Activated B cell treated with CpG ODN at 0.5 μM for 24 hours (primary cell): ENCODE measurements at regions not wholly inside any gene's neighbourhood (a gene's known extent, or its start where the extent isn't known, plus 50 kb on each side); places are given as distances from the start of the nearest gene placed in this dataset.

Source experiments
- ATAC-seq: fragments of 200-7000 bp; cut with Tn5 transposase; one replicate; pipeline ENCODE4 v1.10.0; 2021; ENCODE audit warnings: low read depth, mild to moderate bottlenecking, moderate library complexity
- CTCF ChIA-PET: fragments of 350-600 bp; sonication (Branson Sonifier 250); formaldehyde crosslinking; loops from one replicate; lab custom pipeline; 2021; ENCODE audit warnings: antibody characterized with exemption; lab: Charles Lee
- POLR2A ChIA-PET: fragments of 350-600 bp; sonication (Branson Sonifier 250); formaldehyde crosslinking; loops from one replicate; lab custom pipeline; 2021; ENCODE audit warnings: antibody characterized with exemption; lab: Charles Lee
- DNase-seq: peaks from one replicate; pipeline ENCODE4 v3.0.0; 2022
- H3K27ac Mint-ChIP-seq: one replicate; pipeline ENCODE4 v1.8.0; 2020; ENCODE audit warnings: mixed read lengths
- H3K27me3 Mint-ChIP-seq: one replicate; pipeline ENCODE4 v1.8.0; 2021; ENCODE audit warnings: mixed read lengths
- H3K36me3 Mint-ChIP-seq: one replicate; pipeline ENCODE4 v1.8.0; 2021; ENCODE audit warnings: low read depth, mixed read lengths
- H3K4me1 Mint-ChIP-seq: one replicate; pipeline ENCODE4 v1.8.0; 2021; ENCODE audit warnings: mixed read lengths
- H3K4me3 Mint-ChIP-seq: one replicate; pipeline ENCODE4 v1.8.0; 2020; ENCODE audit warnings: mild to moderate bottlenecking, mixed read lengths
- H3K9me3 Mint-ChIP-seq: one replicate; pipeline ENCODE4 v1.8.0; 2020; ENCODE audit warnings: mixed read lengths
- intact Hi-C: fragments of 100-400 bp; cut with micrococcal nuclease; formaldehyde crosslinking; loops from one replicate; pipeline ENCODE4 v1.15.1; 2024
- TF ChIP-seq, protein P1 (sequence below): fragments of 200-600 bp; IDR thresholded peaks from one replicate; pipeline ENCODE4 v1.8.0; 2022; ENCODE audit warnings: antibody characterized with exemption, mild to moderate bottlenecking

DNA sequence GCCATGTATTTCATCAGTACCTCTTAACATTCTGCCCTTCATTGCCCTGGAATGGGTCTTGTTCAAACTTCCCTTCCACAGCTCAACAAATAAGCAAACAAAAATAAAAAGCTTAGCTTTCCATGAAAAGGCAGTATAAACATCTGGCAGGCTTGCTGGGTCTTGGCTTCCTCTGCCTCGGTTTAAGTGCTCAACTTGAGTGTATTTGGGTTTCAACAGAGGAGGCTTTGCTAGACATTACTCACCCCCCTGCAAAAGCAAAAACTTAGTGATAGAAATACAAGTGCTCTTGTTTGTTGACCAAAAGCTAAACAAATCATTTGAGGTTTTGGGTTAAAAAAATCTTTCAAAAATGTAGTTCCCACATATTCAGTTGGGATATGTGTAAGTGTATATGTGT lies 518.5 kb downstream of the PLPP3 start:
- Mint-ChIP-seq H3K36me3 (no peaks in the 10 kb centered on the region), H3K4me3 (no peak overlapping the region), H3K27me3 (peaks cover 2% of the 10 kb centered on the region), H3K4me1 (peaks cover 7% of the 10 kb centered on the region), H3K9me3 (no peaks in the 10 kb centered on the region), H3K27ac (no peak overlapping the region)
- TF ChIP-seq, protein P1, sequence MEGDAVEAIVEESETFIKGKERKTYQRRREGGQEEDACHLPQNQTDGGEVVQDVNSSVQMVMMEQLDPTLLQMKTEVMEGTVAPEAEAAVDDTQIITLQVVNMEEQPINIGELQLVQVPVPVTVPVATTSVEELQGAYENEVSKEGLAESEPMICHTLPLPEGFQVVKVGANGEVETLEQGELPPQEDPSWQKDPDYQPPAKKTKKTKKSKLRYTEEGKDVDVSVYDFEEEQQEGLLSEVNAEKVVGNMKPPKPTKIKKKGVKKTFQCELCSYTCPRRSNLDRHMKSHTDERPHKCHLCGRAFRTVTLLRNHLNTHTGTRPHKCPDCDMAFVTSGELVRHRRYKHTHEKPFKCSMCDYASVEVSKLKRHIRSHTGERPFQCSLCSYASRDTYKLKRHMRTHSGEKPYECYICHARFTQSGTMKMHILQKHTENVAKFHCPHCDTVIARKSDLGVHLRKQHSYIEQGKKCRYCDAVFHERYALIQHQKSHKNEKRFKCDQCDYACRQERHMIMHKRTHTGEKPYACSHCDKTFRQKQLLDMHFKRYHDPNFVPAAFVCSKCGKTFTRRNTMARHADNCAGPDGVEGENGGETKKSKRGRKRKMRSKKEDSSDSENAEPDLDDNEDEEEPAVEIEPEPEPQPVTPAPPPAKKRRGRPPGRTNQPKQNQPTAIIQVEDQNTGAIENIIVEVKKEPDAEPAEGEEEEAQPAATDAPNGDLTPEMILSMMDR, result no peak
- intact Hi-C loops, result no loop called here
- ChIA-PET CTCF (no interaction called here), POLR2A (no interaction called here)
- DNase-seq (no peak), ATAC-seq (no peak)

DNA sequence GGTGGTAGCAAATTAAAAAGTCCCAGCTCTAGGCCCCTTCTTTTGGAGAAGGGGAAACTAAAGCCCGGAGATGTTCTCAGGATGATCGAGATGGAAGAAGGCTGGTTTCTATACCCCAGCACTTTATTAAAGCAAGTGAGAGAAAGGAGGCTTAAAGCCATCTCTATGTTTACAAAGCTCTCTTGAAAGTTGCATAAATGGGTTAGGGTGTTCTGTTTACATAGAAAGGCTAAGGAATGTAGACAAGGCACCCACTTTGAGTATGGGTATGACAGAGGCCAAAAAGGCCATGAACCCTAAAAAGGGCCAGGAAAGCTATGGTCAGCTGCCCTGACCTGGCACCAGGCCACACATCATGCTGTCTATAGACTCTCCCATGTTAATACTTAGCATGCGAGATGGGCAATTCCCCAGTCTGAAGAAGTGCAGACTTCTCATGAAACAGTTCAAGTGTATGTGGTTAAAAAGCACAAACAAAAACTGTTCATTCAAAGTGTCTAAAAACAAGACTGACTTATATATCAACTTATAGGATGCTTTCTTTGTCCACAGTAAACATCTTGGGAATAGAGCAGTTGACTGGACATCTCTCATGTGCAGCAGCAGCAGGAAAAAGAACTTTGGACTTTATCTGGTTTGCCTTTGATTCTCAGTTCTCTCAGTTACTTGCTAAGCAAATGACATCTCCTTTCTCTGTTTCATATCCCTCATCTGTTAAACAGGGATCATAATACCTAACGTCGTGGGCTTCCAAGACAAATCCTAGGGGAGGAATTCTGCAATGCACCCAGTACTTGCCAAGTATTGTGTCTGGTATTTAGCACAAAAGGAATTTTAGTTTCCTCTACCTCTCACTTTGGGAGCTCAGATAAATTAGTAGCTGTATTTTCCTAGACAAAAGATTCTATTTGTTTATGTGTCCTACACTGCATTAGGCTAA lies 521.6 kb downstream of the PLPP3 start:
- peaks cover 7% of the 10 kb centered on the region for H3K4me1 Mint-ChIP-seq
- ChIA-PET POLR2A (no interaction called here), CTCF (no interaction called here)
- intact Hi-C loops, result no loop called here
- no peaks in the 10 kb centered on the region for H3K9me3 Mint-ChIP-seq
- H3K27ac Mint-ChIP-seq, result no peak overlapping the region
- ATAC-seq (no peak), DNase-seq (no peak)
- peaks cover 6% of the 10 kb centered on the region for H3K27me3 Mint-ChIP-seq
- TF ChIP-seq, protein P1, result no peak
- H3K4me3 Mint-ChIP-seq, result no peak overlapping the region
- H3K36me3 Mint-ChIP-seq, result no peaks in the 10 kb centered on the region

DNA sequence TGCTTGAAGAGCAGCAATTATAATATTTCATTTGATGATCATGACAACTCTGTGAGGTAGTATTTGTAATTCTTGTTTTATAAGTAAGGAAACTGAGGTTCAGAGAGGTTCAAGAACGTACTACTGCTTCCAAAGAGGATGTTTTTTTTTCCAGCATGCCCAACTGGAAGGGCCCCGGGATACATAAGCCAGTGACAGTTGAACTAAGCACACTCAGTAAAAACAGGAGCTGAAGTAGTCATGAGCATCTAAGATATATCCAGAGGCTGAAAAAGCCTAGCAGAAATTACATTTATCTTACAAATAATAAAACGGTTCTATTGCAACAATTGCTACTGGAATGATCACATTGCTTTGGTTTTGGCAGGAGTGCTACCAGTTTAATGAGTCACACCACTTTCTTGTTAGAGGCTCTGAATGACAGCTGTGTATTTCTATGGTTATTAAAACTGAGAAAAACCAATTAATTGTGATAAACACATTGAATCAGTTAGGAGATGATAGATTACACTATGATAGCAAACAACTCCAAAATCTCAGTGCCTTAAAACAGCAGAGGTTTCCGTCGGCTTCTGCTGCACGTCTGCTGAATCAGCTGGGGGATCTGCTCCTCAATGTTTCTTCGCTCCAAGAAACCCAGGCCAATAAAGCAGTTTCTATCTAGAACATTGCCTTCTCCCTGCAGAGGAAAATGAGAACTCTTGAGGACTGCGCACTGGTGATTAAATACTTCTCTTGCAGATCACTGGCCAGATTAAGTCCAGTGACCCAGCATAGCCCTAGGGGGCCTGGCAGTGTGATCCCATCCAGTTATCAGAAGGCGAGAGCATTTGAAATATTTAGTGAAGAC lies 522.7 kb downstream of the PLPP3 start:
- DNase-seq (no peak), ATAC-seq (no peak)
- TF ChIP-seq, protein P1, result no peak
- Mint-ChIP-seq H3K27me3 (peaks cover 6% of the 10 kb centered on the region), H3K9me3 (no peaks in the 10 kb centered on the region), H3K4me3 (no peak overlapping the region), H3K36me3 (no peaks in the 10 kb centered on the region), H3K4me1 (peaks cover 2% of the 10 kb centered on the region), H3K27ac (no peak overlapping the region)
- intact Hi-C loops, result no loop called here
- CTCF ChIA-PET, result no interaction called here
- POLR2A ChIA-PET, result no interaction called here

DNA sequence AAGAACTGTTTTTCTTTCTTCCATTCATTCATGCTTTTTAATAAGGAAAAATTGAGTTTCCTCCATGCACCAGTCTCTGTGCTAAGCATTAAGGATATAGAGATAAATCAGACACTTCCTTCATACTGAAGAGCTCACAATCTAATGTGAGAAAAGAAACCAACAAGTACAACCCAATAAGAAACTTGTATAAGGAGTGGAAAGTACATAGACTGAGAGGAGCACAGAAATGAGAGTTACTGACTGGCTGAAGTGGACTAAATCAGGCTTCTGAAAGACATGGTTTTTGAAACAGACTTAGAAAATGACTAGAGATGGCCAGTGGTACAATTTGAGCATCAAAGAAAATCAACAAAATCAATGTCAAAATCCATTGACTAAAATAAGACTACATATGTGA lies 524.4 kb downstream of the PLPP3 start:
- Mint-ChIP-seq H3K4me3 (no peak overlapping the region), H3K36me3 (no peaks in the 10 kb centered on the region), H3K27me3 (peaks cover 8% of the 10 kb centered on the region), H3K27ac (no peak overlapping the region), H3K9me3 (peaks cover 2% of the 10 kb centered on the region), H3K4me1 (no peaks in the 10 kb centered on the region)
- TF ChIP-seq, protein P1, result no peak
- CTCF ChIA-PET, result no interaction called here
- ATAC-seq, result no peak
- intact Hi-C loops, result no loop called here
- POLR2A ChIA-PET, result no interaction called here
- no peak for DNase-seq

DNA sequence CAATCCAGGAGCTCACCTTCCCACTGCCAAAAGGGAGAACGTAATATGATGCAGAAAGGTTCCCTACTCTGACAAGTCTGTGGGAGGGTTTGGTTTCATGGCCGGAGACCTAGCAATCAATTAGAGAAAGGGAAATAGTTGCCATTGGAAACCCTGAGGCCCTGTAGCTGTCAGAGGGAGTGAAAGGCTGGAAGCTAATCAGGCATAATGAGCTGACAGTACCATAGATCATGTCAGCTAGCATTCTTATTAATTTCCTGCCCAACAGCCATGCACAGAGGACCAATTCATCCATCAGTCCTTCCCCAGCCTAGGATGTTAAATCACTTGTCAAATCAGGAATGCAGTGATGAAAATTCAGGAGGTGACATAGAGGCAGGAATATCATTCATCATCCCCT lies 527.3 kb downstream of the PLPP3 start:
- intact Hi-C loops, result no loop called here
- no peaks in the 10 kb centered on the region for H3K36me3 Mint-ChIP-seq

More for the DNA sequence above, 527.3 kb downstream of the PLPP3 start:
- ATAC-seq (no peak), DNase-seq (no peak)
- no peaks in the 10 kb centered on the region for H3K4me1 Mint-ChIP-seq
- no peak overlapping the region for H3K4me3 Mint-ChIP-seq
- peaks cover 6% of the 10 kb centered on the region for H3K27me3 Mint-ChIP-seq
- H3K27ac Mint-ChIP-seq, result no peak overlapping the region
- TF ChIP-seq, protein P1, result no peak
- peaks cover 2% of the 10 kb centered on the region for H3K9me3 Mint-ChIP-seq
- CTCF ChIA-PET, result no interaction called here
- POLR2A ChIA-PET, result no interaction called here
